VCaP (cell line): ENCODE measurements at regions not wholly inside any gene's neighbourhood (a gene's known extent, or its start where the extent isn't known, plus 50 kb on each side); places are given as distances from the start of the nearest gene placed in this dataset.
A peak's percentile ranks its signal among the peaks of the same experiment; 100 is the strongest.

Experiments used
- H3K27ac ChIP-seq: fragments of 450-650 bp; 2 replicates; pipeline ENCODE4 v1.5.1; 2017
- TF ChIP-seq, protein P1 (sequence below): fragments of 450-650 bp; conservative IDR thresholded peaks from 2 replicates; pipeline ENCODE4 v1.5.1; 2017; ENCODE audit warnings: mild to moderate bottlenecking, moderate library complexity

DNA sequence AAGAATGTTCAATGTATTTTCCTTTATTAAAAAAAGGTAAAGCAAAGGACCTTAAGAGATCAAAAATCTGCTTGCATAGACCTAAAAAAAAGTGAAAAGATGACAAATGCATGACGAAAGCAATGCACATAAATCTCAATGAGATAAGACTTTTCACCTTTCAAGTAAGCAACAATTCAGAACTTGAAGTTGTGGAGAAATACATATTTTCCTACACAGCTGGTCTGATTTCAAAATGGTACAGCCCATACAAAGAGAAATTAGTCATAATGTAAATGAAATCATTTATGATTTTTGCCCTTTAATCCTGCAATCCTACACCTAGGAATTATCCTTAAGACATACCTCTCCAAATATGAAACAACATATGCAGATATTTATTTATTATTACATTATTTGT is 568.0 kb downstream of the ANXA1 start:
- H3K27ac ChIP-seq, result no peak overlapping the region
- TF ChIP-seq, protein P1, sequence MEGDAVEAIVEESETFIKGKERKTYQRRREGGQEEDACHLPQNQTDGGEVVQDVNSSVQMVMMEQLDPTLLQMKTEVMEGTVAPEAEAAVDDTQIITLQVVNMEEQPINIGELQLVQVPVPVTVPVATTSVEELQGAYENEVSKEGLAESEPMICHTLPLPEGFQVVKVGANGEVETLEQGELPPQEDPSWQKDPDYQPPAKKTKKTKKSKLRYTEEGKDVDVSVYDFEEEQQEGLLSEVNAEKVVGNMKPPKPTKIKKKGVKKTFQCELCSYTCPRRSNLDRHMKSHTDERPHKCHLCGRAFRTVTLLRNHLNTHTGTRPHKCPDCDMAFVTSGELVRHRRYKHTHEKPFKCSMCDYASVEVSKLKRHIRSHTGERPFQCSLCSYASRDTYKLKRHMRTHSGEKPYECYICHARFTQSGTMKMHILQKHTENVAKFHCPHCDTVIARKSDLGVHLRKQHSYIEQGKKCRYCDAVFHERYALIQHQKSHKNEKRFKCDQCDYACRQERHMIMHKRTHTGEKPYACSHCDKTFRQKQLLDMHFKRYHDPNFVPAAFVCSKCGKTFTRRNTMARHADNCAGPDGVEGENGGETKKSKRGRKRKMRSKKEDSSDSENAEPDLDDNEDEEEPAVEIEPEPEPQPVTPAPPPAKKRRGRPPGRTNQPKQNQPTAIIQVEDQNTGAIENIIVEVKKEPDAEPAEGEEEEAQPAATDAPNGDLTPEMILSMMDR, result no peak

DNA sequence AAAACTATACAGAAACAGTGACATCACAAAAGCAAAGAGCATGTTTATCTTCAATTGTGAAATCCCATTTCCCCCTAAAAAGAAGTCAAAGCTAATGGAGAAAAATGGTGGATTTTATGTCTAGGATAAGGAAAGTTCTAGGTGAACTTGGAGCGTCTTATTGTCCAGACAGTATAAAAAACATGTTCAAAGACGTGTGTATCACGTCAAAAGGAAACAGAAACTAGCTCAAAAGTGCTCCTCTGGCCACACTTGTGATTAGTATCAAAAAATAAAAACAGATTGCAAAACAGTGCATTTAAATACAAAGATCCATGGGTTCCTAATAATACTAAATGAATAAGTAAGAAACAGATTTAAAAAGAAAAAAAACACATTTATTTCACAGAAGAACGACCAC is 568.9 kb downstream of the ANXA1 start:
- H3K27ac ChIP-seq, result no peak overlapping the region
- TF ChIP-seq, protein P1, result no peak

DNA sequence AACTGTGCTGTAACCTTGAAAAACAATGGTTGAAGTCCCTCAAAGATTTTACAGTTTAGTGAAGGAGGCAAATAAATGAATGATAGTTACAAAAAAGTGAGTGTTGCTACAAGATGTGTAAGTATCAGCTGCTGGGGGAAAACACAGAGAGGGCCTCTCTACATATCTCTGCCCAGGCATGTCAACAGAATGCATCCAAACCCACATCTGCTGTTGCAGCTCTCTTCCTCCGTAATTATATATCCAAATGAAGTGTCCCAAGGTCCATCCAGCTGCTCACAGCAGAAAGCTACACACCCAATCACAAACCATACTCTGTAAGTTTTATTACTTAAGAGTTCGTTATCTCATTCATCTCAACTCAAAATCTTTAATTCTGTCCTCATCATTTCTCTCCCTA is 584.6 kb downstream of the ANXA1 start:
- no peak overlapping the region for H3K27ac ChIP-seq
- TF ChIP-seq, protein P1, result no peak

DNA sequence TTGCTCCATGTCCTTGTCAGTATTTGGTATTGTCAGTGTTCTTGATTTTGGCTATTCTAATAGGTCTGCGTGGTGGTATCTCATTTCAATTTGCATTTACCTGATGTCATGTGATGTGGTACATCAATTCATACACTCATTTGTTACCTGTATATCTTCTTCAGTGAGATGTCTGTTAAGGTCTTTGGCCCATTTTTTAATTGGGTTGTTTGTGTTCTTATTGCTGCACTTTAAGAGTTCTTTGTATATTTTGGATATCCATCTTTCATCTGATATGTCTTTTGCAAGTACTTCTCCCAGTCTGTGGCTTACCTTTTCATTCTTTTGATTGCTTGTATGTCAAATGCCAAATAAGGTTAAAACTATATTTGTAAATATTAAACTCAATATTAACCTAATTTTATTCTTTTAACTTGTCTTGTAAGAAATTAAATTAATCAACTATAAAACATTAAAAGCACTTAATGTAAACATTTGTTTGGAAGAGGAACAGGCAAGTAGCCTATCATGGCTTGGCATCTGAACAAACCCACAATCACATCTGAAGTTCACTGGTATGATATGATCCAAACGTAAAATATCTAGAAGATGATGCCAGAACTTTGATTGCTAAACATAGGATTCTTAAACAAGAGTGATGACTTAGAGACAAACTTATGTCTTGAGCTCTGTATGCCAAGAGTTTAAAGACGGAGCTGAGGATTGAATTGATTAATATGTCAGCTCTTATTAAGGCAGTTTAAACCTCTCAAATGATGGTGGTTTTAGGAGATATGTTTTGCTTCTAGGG is 587.3 kb downstream of the ANXA1 start:
- peak overlapping the region; percentile 81 for H3K27ac ChIP-seq
- TF ChIP-seq, protein P1, result no peak

DNA sequence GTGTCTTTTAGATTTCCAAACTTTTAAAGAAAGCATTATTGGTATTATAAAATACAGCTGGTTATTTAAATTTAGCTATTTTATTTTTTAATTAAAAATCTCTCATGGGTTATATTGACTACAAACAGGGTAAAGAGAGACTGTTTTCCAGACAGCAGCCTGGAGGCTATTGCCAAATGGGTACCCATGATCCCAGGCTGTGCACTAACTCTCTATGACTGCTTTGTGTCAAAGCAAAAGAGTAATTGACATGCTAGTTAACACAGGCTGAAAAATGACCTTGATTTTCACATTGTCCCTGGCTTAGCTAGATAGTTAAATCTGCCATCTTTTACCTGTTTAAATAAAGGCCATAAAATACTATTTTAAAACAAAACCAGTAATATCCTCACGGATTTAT is 589.7 kb downstream of the ANXA1 start:
- peak overlapping the region; percentile 81 for H3K27ac ChIP-seq
- TF ChIP-seq, protein P1, result no peak

DNA sequence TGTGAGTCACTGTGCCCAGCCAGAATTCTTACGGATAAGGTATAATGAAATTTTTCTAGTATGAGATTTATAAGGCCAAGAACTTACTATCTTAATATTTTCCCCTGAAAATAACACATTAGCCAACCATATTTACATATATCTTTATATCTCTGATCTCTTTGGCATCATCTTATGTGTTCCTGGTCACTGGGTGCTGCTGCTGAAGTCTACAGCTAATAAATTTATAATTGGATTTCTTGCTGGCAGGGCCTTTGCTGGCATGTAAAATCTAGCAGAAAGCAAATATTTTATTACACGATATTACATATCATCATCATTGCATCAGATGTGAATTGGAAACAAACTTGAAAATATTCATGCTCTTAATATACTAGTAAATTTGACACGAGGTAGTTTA is 590.7 kb downstream of the ANXA1 start:
- TF ChIP-seq, protein P1, result no peak
- H3K27ac ChIP-seq, result peak overlapping the region; percentile 81

DNA sequence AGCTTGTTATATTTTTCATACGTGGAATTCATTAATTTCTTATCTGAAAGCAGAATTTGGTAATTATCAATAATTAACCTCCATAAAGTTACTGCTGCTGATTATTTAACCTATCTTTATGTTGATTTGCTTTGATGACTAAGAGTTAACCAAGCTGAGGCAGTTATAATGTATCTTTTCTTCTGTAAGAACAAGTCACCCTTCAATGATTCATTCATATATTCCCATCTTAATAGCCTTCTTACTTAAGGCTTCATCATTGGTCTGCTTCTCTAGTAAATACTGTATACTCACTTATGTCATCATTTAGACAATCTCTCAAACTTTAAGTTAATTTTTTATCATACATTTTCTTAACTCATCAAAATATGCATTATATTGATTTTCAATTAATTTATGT is 592.2 kb downstream of the ANXA1 start:
- peak overlapping the region; percentile 81 for H3K27ac ChIP-seq
- TF ChIP-seq, protein P1, result no peak
